ENCODE measurements at regions not wholly inside any gene's neighbourhood (a gene's known extent, or its start where the extent isn't known, plus 50 kb on each side); places are given as distances from the start of the nearest gene placed in this dataset.

DNA sequence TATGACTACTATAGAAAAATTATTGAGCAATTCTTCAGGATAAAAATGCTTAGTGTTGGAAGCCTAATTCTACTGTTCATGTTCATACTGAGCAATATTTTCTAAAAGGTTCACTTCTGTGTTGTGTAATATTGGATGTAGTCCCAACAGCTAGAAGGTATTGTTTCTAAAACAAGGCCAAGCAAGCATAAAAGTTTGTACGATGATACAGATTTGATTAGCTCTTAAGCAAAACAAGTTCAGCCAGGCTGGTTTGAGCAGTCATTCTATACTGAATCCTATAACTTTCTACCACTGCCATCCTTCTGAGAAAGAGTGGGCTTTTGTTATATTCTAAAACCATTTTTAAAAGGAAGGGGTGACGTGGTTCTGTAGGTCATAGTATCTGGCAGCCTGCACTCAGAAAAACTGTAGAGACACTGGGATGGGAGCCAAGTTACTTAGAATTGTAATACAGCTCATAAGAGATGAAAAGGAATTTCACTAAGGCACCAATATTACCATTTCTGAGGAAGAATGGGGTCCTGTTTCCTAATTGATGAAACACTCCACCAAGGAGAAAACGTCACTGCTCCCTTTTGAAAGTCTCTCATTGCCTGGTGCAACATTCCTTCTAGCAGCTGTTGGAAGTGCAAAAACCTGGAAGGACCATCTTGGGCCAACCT lies 275.0 kb upstream of the DACH1 start:
- no peak for TF ChIP-seq CTCF (conservative IDR thresholded peaks at IDR 0.05; ENCODE audit: low read depth, low read length)
- no peak for TF ChIP-seq EZH2 (IDR thresholded peaks at IDR 0.05; ENCODE audit: low read length, unreplicated experiment)
- TF ChIP-seq EZH2phosphoT487 (IDR thresholded peaks at IDR 0.05; ENCODE audit: borderline replicate concordance, low read length) = no peak
